Lower lobe of right lung (tissue), 2 donors: ENCODE measurements at regions not wholly inside any gene's neighbourhood (a gene's known extent, or its start where the extent isn't known, plus 50 kb on each side); places are given as distances from the start of the nearest gene placed in this dataset.

Experiments
- ATAC-seq, 2 donors: fragments of 200-7000 bp; cut with Tn5 transposase; one replicate each; pipeline ENCODE4 v1.9.1; 2020 to 2022; ENCODE audit warnings: mild to moderate bottlenecking in 2 of 2, moderate library complexity in 2 of 2
- DNase-seq: peaks from one replicate; pipeline ENCODE4 v3.0.0-alpha.2; 2020
- H3K27ac ChIP-seq: fragments of 200-600 bp; one replicate; pipeline ENCODE4 v1.8.0; 2022
- H3K27me3 ChIP-seq: fragments of 200-600 bp; one replicate; pipeline ENCODE4 v1.8.0; 2022; ENCODE audit warnings: low read depth
- H3K36me3 ChIP-seq: fragments of 200-600 bp; one replicate; pipeline ENCODE4 v1.8.0; 2022; ENCODE audit warnings: mild to moderate bottlenecking
- H3K4me1 ChIP-seq: fragments of 200-600 bp; one replicate; pipeline ENCODE4 v1.8.0; 2022
- H3K4me3 ChIP-seq: fragments of 200-600 bp; one replicate; pipeline ENCODE4 v1.8.0; 2022; ENCODE audit warnings: mild to moderate bottlenecking
- H3K9me3 ChIP-seq: fragments of 200-600 bp; one replicate; pipeline ENCODE4 v1.8.0; 2022
- intact Hi-C: fragments of 100-400 bp; cut with DNase I; formaldehyde crosslinking; loops from one replicate; pipeline ENCODE4 v1.11.0; 2022
- TF ChIP-seq, protein P1 (sequence below): fragments of 200-600 bp; IDR thresholded peaks from one replicate; pipeline ENCODE4 v1.8.0; 2022; ENCODE audit warnings: antibody characterized with exemption, mild to moderate bottlenecking
- donor health status: DM: no; HTN: yes; CAD: no; lungs with severe emphysema.

DNA sequence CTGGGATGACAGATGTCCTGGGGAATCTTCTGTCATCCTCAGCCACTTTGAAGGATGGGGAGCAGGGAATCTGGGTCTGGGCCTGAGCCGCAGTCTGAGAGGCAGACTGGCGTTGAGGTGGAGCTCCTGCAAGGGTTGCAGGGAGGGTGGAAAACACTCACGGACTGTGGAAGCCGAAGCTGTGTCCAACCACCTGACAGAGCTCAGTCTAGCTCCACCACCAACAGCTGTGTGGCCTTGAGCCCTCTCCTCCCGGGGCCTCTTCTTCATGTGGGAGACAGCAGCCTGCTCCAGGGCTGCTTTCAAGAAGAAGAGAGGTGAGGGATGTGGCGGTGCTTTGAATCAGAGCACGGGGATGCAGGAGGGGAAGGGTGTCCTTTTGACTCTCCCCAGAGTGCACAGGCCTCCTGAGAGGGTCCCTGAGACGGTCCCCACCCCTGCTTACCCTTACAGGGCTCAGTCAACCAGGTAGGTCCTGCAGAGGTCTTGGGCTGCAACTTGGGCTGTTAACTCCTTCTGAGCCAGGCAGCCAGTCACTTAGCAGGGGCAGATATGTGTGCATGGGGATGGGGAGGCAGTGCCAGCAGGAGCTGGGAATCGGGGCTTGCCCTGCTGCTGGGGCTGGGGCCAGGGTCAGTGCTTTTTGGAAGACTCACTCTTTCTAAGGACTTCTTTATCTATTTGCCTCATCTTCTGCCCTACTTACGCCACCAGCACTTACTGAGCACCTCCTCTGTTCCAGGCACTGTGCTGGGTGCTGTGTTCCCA, 216.3 kb downstream of the PTPRU start:
- Histone ChIP-seq H3K9me3 (no peaks in the 10 kb centered on the region), H3K4me3 (no peak overlapping the region), H3K4me1 (no peaks in the 10 kb centered on the region), H3K27ac (no peak overlapping the region), H3K27me3 (no peaks in the 10 kb centered on the region), H3K36me3 (no peaks in the 10 kb centered on the region)
- ATAC-seq (no peak), DNase-seq (no peak)
- intact Hi-C loops = no loop called here
- TF ChIP-seq, protein P1, sequence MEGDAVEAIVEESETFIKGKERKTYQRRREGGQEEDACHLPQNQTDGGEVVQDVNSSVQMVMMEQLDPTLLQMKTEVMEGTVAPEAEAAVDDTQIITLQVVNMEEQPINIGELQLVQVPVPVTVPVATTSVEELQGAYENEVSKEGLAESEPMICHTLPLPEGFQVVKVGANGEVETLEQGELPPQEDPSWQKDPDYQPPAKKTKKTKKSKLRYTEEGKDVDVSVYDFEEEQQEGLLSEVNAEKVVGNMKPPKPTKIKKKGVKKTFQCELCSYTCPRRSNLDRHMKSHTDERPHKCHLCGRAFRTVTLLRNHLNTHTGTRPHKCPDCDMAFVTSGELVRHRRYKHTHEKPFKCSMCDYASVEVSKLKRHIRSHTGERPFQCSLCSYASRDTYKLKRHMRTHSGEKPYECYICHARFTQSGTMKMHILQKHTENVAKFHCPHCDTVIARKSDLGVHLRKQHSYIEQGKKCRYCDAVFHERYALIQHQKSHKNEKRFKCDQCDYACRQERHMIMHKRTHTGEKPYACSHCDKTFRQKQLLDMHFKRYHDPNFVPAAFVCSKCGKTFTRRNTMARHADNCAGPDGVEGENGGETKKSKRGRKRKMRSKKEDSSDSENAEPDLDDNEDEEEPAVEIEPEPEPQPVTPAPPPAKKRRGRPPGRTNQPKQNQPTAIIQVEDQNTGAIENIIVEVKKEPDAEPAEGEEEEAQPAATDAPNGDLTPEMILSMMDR = no peak

DNA sequence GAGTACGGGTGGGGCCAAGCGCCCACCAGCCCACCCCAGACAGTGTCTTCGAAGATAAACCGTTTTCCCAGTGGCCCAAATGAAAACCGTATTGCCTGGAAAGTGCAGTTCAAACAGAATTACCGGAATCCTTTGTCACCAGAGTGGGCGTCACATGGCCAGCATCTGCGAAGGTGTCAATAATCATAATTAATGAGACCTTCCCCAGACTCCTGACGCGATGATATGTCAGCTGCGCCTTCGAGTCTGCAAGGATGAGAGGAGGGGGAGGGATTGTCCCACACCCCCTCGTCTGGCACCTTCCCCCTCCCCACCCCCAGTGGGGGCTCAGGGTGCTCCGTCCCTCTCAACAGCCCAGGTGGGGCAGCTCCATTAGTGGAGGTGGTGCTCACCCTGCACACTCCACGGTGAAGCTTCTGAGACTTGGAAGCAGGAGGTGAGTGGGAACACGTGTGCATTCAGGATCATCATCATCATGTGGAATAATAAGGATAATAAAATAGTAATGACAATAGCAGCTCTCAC, 215.1 kb downstream of the PTPRU start:
- Histone ChIP-seq H3K9me3 (no peaks in the 10 kb centered on the region), H3K36me3 (no peaks in the 10 kb centered on the region), H3K27me3 (peaks cover 4% of the 10 kb centered on the region), H3K4me3 (no peak overlapping the region), H3K4me1 (no peaks in the 10 kb centered on the region), H3K27ac (no peak overlapping the region)
- TF ChIP-seq, protein P1 = no peak
- ATAC-seq (no peak), DNase-seq (no peak)
- intact Hi-C loops = no loop called here

DNA sequence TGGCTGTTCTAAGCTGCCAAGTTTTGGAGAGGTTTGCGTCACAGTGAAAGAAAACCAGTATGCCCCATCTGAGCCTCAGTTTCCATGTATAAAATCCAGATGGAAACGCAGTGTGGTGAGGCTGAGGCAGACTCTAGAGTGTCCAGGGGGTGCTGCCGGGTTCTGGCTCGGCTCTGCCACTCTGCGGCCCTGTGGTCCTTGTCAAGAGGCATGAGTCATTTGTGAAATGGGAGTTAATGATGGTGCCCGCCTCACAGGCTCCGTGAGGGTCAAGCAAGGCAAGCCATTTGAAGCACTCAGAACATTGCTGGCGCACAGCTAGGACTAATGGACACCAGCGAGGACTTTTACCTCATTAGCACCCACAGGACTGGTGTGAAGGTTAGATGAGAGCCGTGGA, 214.3 kb downstream of the PTPRU start:
- intact Hi-C loops = no loop called here
- H3K9me3 ChIP-seq = no peaks in the 10 kb centered on the region
- peaks cover 7% of the 10 kb centered on the region for H3K27me3 ChIP-seq
- H3K36me3 ChIP-seq = no peaks in the 10 kb centered on the region
- H3K4me1 ChIP-seq = no peaks in the 10 kb centered on the region
- no peak overlapping the region for H3K4me3 ChIP-seq
- no peak for ATAC-seq
- TF ChIP-seq, protein P1 = no peak
- no peak overlapping the region for H3K27ac ChIP-seq
- DNase-seq = no peak

DNA sequence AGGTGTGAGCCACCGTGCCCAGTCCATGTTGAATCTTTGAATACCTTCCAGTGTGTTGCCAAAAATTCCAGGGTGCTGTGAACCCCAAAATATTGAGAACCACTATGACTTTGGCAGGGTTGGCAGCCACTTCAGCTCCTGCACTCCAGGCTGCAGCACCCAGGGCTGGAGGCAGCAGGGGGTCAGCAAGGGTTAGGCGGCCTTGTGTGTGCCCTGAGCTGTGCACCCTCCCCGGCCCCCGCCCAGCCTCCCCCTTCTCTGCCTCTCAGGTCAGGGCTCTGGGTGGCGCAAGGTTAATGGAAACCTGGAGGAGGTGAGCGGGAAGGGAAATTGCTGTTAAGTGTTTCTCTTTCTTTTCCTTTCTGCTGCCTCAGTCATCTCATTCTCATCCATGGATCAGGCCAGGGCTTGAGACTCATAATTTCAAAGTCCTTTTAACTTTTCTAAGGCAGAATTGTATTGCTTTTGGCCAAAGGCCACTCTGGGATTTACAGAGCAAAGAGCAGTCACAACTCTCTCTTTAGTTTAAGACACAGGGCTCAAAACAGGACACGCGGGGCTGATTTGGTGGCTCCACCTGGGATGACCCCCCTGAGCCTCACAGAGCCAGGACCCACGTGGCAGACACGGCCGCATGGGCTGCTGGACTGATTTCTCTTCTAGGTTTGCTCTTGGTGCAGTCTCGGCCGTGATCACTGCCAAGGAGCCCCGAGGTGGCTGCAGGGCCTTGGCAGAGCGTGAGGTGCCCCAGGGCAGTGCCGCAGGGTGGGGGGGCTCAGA, 212.3 kb downstream of the PTPRU start:
- Histone ChIP-seq H3K27me3 (peaks cover 8% of the 10 kb centered on the region), H3K36me3 (no peaks in the 10 kb centered on the region), H3K4me1 (no peaks in the 10 kb centered on the region), H3K9me3 (no peaks in the 10 kb centered on the region), H3K4me3 (no peak overlapping the region), H3K27ac (no peak overlapping the region)
- DNase-seq (no peak), ATAC-seq (no peak)
- intact Hi-C loops = no loop called here
- TF ChIP-seq, protein P1 = no peak

DNA sequence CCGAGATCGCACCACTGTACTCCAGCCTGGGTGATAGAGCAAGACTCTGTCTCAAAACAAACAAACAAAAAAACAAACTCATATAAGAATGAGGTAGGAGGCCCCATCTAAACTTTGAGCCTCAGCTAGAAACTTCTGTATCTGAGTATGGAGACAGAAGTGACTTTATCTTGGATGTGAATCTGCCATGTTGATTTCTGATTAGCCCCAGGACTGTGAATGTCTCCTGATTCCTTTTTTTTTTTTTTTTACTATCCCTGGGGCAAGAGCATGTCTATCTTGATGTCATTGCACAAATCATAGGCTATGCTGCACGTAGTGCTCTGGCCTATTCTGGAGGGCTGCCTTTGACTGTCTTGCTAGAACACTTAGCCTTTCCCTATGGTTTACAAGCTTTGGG, 211.0 kb downstream of the PTPRU start:
- intact Hi-C loops = no loop called here
- no peak for ATAC-seq
- H3K36me3 ChIP-seq = no peaks in the 10 kb centered on the region
- H3K27me3 ChIP-seq = peaks cover 11% of the 10 kb centered on the region
- no peak overlapping the region for H3K27ac ChIP-seq
- no peaks in the 10 kb centered on the region for H3K9me3 ChIP-seq
- H3K4me1 ChIP-seq = peaks cover 5% of the 10 kb centered on the region
- no peak for DNase-seq
- H3K4me3 ChIP-seq = no peak overlapping the region
- TF ChIP-seq, protein P1 = no peak
